Activated B cell treated with CpG ODN at 0.5 μM for 24 hours (primary cell): ENCODE measurements at regions not wholly inside any gene's neighbourhood (a gene's known extent, or its start where the extent isn't known, plus 50 kb on each side); places are given as distances from the start of the nearest gene placed in this dataset.
"Not testable (repeated sequence)": the region's sequence is repeated elsewhere in the genome, so short reads cannot be mapped to it uniquely, and the experiment has no call there.

Experiments
- ATAC-seq: fragments of 200-7000 bp; cut with Tn5 transposase; one replicate; pipeline ENCODE4 v1.10.0; 2021; ENCODE audit warnings: low read depth, mild to moderate bottlenecking, moderate library complexity
- CTCF ChIA-PET: fragments of 350-600 bp; sonication (Branson Sonifier 250); formaldehyde crosslinking; loops from one replicate; lab custom pipeline; 2021; ENCODE audit warnings: antibody characterized with exemption; lab: Charles Lee
- POLR2A ChIA-PET: fragments of 350-600 bp; sonication (Branson Sonifier 250); formaldehyde crosslinking; loops from one replicate; lab custom pipeline; 2021; ENCODE audit warnings: antibody characterized with exemption; lab: Charles Lee
- DNase-seq: peaks from one replicate; pipeline ENCODE4 v3.0.0; 2022
- H3K27ac Mint-ChIP-seq: one replicate; pipeline ENCODE4 v1.8.0; 2020; ENCODE audit warnings: mixed read lengths
- H3K27me3 Mint-ChIP-seq: one replicate; pipeline ENCODE4 v1.8.0; 2021; ENCODE audit warnings: mixed read lengths
- H3K36me3 Mint-ChIP-seq: one replicate; pipeline ENCODE4 v1.8.0; 2021; ENCODE audit warnings: low read depth, mixed read lengths
- H3K4me1 Mint-ChIP-seq: one replicate; pipeline ENCODE4 v1.8.0; 2021; ENCODE audit warnings: mixed read lengths
- H3K4me3 Mint-ChIP-seq: one replicate; pipeline ENCODE4 v1.8.0; 2020; ENCODE audit warnings: mild to moderate bottlenecking, mixed read lengths
- H3K9me3 Mint-ChIP-seq: one replicate; pipeline ENCODE4 v1.8.0; 2020; ENCODE audit warnings: mixed read lengths
- intact Hi-C: fragments of 100-400 bp; cut with micrococcal nuclease; formaldehyde crosslinking; loops from one replicate; pipeline ENCODE4 v1.15.1; 2024
- TF ChIP-seq, protein P1 (sequence below): fragments of 200-600 bp; IDR thresholded peaks from one replicate; pipeline ENCODE4 v1.8.0; 2022; ENCODE audit warnings: antibody characterized with exemption, mild to moderate bottlenecking

DNA sequence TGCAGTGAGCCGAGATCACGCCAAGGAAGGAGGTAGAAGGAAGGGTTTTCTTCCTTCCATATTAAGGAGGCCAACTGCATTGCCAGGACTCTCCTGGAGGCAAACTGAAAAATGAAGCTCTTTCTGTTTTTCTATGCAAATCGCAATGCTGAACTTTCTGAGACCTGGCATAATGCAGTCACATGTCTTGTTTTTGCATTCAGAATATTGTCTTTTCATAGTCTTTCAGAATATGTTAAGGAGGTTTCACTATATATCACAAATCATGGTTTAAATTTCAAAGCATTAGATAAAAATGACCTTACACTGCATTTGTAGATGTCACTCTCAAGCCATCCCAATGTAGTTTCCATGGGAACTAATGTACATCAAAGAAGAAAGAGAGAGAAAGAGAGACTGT, 556.5 kb downstream of the TTLL7 start:
- DNase-seq, H3K36me3 Mint-ChIP-seq, H3K4me1 Mint-ChIP-seq, H3K27me3 Mint-ChIP-seq, H3K4me3 Mint-ChIP-seq, H3K9me3 Mint-ChIP-seq, ATAC-seq, CTCF ChIA-PET, intact Hi-C loops, H3K27ac Mint-ChIP-seq, POLR2A ChIA-PET: not testable (repeated sequence)

DNA sequence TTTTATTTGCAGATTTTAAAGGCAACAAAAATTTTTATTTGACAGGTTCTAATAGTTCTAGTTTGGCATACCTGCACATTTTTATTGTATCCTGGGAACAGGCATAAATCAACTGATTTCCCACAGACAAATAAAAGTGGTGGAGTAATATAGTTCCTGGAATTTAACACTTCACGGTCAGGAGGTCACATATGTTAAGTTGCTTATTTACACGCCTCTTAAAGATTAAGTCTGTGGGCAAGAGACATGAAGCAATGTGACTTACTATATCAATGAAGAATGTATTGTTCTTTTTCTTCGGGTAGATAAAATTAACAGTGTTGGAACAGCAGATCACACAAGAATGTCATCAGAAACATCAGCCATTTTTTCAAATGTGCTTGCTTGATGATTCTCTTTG, 558.3 kb downstream of the TTLL7 start:
- DNase-seq, H3K9me3 Mint-ChIP-seq, POLR2A ChIA-PET, CTCF ChIA-PET, ATAC-seq, H3K36me3 Mint-ChIP-seq, intact Hi-C loops, H3K4me3 Mint-ChIP-seq, H3K27ac Mint-ChIP-seq, H3K4me1 Mint-ChIP-seq, H3K27me3 Mint-ChIP-seq: not testable (repeated sequence)

DNA sequence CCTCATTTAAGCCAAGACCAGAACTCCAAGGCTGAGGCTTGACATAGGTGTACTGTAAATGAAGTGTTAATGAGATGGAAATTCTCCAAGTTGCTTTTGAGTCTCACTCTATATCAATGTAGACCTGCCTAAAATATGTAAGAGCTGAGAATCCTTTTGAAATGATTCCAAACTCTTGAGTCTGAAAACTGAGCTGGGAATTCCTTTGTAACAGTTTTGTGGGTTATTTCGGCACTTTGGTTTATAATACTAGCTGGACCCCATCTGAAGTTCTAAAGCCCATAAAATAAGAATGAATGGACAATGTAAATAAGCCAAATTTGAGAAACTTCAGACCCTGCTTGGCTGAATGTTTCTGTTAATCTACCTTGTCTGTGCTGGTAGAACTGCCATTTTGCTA, 558.9 kb downstream of the TTLL7 start:
- H3K27me3 Mint-ChIP-seq, POLR2A ChIA-PET, DNase-seq, H3K4me3 Mint-ChIP-seq, H3K36me3 Mint-ChIP-seq, intact Hi-C loops, H3K27ac Mint-ChIP-seq, H3K9me3 Mint-ChIP-seq, ATAC-seq, CTCF ChIA-PET, H3K4me1 Mint-ChIP-seq: not testable (repeated sequence)

DNA sequence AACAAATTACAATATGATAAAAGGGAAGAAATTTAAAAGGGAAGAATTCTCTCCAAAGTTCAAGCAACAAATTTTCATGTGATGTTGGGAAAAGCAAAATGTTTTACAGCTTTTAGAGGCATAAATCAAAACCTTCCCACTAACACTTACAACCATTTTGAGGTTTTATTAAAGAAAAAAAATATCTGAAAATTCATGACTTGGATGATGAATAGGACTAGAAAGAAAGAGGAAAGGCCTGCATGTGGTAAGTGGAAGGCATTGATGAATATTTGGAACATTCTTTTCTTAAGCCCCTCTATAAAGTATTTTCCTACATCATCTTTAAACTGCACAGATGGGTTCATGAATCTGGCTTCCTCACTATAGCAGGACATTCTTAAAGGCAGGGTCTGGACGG, 560.6 kb downstream of the TTLL7 start:
- CTCF ChIA-PET, H3K9me3 Mint-ChIP-seq, H3K27ac Mint-ChIP-seq, H3K4me3 Mint-ChIP-seq, H3K36me3 Mint-ChIP-seq, POLR2A ChIA-PET, DNase-seq, H3K27me3 Mint-ChIP-seq, ATAC-seq, H3K4me1 Mint-ChIP-seq, intact Hi-C loops: not testable (repeated sequence)

DNA sequence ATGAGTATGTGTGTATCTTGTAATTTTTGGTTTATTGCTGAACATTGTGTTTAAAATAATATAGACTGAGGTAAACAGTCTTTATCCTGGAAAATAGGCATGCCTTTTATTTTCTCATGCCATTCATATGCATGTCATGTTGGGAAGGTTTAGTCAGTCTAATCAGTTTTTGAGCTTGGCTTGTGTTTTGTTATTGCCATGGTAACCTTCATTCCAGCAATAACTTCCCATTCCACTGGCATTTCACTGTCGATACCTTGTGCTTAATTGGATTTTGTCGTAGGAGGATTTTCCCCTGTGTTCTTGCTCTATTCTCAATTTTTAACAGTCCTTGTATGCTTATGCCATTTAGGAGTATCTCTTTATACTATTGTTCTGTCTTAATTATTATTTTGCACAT, 563.6 kb downstream of the TTLL7 start:
- intact Hi-C loops, H3K4me3 Mint-ChIP-seq, H3K27ac Mint-ChIP-seq, DNase-seq, H3K9me3 Mint-ChIP-seq, H3K27me3 Mint-ChIP-seq, ATAC-seq, H3K4me1 Mint-ChIP-seq, H3K36me3 Mint-ChIP-seq, POLR2A ChIA-PET, CTCF ChIA-PET: not testable (repeated sequence)

DNA sequence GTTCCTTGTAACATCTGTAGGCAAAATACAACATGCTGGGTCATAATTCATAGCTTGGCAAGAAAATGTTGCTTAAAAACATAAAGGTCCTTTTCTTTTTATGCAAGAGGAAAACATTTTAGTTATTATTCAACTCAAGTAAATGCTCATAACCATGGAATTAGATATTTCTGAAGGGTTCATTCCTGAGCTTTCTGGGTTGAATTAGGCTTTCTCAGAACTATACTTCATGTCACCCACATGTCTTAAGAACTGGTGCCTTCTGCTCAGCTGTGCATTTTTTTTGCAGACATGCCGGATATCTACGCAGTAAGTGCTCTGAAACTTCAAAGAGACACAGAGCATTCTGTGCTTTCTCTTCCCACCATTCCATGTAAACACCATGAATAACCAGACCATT, 571.4 kb downstream of the TTLL7 start:
- H3K9me3 Mint-ChIP-seq, CTCF ChIA-PET, H3K4me3 Mint-ChIP-seq, H3K4me1 Mint-ChIP-seq, intact Hi-C loops, POLR2A ChIA-PET, ATAC-seq, DNase-seq, H3K27me3 Mint-ChIP-seq, H3K27ac Mint-ChIP-seq, H3K36me3 Mint-ChIP-seq: not testable (repeated sequence)

DNA sequence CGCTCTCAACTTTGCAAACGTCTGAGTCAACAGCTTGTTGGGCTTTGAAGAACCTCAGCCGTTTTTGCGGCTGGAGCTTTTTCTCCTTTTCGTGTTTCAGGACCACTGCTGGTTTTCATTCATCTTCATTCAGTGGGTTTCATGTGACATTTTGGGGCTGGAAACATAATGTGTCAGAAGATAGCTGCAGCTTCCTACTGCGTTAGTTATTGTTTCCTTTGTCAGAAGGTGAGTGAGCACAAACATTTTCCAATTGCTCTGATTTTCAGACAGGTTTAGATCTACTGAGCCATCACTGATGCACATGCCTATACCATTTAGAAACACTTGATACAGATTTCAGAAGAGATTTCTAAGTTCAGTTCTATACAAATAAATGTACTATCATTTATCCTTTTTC, 575.5 kb downstream of the TTLL7 start:
- H3K9me3 Mint-ChIP-seq, CTCF ChIA-PET, DNase-seq, H3K4me1 Mint-ChIP-seq, ATAC-seq, intact Hi-C loops, H3K4me3 Mint-ChIP-seq, H3K36me3 Mint-ChIP-seq, H3K27me3 Mint-ChIP-seq, H3K27ac Mint-ChIP-seq, POLR2A ChIA-PET: not testable (repeated sequence)

DNA sequence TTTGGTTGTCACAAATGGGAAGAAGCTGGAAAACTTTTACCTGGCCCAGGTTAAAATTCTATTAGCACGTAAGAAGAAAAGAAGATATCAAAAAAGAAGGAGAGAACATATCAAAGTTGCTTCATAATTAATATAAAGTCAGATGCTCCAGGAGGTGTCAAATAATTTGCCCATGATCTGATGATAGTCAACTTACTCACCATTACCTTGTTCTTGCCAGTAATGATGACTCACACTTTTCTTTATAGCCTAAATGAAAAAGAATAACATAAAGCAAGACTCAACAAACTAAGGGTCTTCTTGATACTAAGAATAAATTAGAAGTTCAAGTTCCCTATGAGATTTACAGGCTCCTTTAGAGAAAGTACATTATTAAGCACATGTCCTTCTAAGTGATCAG, 580.4 kb downstream of the TTLL7 start:
- TF ChIP-seq, protein P1, sequence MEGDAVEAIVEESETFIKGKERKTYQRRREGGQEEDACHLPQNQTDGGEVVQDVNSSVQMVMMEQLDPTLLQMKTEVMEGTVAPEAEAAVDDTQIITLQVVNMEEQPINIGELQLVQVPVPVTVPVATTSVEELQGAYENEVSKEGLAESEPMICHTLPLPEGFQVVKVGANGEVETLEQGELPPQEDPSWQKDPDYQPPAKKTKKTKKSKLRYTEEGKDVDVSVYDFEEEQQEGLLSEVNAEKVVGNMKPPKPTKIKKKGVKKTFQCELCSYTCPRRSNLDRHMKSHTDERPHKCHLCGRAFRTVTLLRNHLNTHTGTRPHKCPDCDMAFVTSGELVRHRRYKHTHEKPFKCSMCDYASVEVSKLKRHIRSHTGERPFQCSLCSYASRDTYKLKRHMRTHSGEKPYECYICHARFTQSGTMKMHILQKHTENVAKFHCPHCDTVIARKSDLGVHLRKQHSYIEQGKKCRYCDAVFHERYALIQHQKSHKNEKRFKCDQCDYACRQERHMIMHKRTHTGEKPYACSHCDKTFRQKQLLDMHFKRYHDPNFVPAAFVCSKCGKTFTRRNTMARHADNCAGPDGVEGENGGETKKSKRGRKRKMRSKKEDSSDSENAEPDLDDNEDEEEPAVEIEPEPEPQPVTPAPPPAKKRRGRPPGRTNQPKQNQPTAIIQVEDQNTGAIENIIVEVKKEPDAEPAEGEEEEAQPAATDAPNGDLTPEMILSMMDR = no peak
- CTCF ChIA-PET = no interaction called here
- Mint-ChIP-seq H3K4me3 (no peak overlapping the region), H3K4me1 (no peaks in the 10 kb centered on the region), H3K36me3 (no peaks in the 10 kb centered on the region), H3K27ac (no peak overlapping the region), H3K27me3 (no peaks in the 10 kb centered on the region), H3K9me3 (no peaks in the 10 kb centered on the region)
- intact Hi-C loops = no loop called here
- DNase-seq (no peak), ATAC-seq (no peak)
- POLR2A ChIA-PET = no interaction called here

DNA sequence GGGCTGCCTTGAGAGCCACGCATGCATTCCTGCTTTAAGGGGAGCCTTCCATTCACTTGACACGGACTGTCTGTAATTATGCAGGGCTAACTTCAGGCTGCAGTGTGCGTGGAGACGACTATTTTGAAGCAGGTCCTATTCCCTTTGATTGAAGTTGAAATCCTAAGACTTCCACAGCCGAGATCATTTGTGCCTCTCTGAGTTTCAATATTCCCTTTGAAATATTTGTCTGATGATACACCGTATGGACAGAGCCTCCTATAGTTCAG, 585.2 kb downstream of the TTLL7 start:
- POLR2A ChIA-PET, H3K27ac Mint-ChIP-seq, CTCF ChIA-PET, H3K4me3 Mint-ChIP-seq, intact Hi-C loops, H3K27me3 Mint-ChIP-seq, H3K9me3 Mint-ChIP-seq, ATAC-seq, H3K4me1 Mint-ChIP-seq, H3K36me3 Mint-ChIP-seq, DNase-seq: not testable (repeated sequence)

DNA sequence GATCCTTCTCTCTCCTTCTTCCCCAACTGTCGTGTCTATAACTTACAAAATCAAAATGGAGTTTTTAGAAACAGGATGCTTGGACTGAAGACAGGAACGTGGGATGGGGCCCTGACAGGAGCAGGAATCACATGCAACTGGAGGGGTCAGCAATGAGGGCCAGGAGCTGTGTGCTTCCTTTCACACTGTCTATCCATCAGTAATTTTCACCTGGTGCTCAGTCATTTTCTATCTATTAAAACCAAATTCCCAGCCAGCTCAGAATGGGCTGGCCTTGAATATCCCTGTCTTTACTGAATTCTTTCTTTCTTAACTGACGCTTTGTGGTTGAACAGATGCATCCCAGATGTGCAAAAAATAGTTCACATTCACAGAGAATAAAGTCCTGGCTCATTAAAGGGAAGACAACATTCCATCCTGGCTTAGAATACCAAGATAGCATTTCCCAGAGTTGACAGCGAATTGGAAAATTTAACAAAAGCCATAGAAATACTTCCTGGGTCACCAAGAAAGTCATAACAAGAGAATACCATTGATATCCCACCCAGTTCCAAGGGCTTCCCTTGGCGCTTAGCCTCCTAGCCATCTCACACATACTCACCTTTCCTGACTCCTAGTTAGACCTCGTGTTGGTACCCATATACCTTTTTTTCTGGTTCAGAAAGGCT, 588.1 kb downstream of the TTLL7 start:
- H3K4me3 Mint-ChIP-seq, CTCF ChIA-PET, DNase-seq, H3K4me1 Mint-ChIP-seq, H3K36me3 Mint-ChIP-seq, H3K27ac Mint-ChIP-seq, H3K27me3 Mint-ChIP-seq, H3K9me3 Mint-ChIP-seq, ATAC-seq, intact Hi-C loops, POLR2A ChIA-PET: not testable (repeated sequence)

DNA sequence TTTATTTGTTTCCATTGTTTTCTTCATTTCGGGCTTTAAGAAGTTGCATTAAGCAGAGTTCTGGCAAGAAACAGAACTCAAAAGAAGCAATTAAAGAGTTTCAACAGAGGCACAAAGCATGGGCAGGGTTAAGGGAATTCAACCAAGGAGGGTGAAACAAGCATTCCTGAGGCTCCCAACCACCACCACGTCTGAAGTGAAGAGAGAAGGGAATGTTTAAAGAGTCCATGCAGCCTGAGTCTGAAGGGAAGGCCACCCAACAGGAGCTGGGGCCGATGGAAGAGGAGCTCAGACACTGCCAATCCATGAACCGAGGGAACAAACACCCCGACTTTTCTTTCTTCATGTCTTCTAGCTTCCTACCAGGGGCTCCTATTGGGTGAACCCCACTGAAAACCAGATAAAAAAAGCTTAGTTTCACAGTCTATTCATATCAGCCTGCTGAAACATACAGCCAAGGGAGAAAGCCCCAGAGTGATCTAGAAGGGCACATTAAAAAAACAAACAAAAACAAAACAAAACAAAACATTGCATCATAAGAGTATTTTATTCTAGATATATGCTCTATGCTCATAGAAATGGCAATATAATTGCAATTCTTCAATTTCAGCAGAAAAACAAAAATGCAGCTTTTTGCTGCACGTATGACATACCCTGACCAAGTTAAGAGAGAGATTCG, 592.1 kb downstream of the TTLL7 start:
- H3K4me1 Mint-ChIP-seq, H3K36me3 Mint-ChIP-seq, H3K27ac Mint-ChIP-seq, CTCF ChIA-PET, H3K4me3 Mint-ChIP-seq, intact Hi-C loops, POLR2A ChIA-PET, ATAC-seq, DNase-seq, H3K9me3 Mint-ChIP-seq, H3K27me3 Mint-ChIP-seq: not testable (repeated sequence)

DNA sequence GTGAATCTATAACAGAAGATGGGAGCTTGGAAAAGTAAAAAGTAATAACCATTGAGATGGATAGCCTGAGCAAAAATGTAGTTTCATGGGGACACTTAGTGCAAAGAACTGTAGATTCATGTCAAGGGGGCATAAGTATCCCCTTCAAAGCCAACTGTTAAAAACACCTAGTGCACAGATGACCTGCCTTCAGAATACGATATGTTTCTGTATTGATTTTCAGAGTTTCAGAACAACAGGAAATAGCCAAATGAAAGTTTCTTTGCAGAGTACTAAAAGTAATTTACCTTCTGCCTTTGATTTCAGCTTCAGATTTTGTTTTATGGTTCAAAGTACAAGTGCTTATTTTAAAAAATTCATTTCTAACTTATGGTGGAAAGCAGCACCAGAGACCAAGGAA, 593.1 kb downstream of the TTLL7 start:
- POLR2A ChIA-PET, H3K27ac Mint-ChIP-seq, H3K4me3 Mint-ChIP-seq, H3K4me1 Mint-ChIP-seq, H3K27me3 Mint-ChIP-seq, H3K9me3 Mint-ChIP-seq, H3K36me3 Mint-ChIP-seq, ATAC-seq, intact Hi-C loops, DNase-seq, CTCF ChIA-PET: not testable (repeated sequence)
